ENCODE measurements at regions not wholly inside any gene's neighbourhood (a gene's known extent, or its start where the extent isn't known, plus 50 kb on each side); places are given as distances from the start of the nearest gene placed in this dataset.

DNA sequence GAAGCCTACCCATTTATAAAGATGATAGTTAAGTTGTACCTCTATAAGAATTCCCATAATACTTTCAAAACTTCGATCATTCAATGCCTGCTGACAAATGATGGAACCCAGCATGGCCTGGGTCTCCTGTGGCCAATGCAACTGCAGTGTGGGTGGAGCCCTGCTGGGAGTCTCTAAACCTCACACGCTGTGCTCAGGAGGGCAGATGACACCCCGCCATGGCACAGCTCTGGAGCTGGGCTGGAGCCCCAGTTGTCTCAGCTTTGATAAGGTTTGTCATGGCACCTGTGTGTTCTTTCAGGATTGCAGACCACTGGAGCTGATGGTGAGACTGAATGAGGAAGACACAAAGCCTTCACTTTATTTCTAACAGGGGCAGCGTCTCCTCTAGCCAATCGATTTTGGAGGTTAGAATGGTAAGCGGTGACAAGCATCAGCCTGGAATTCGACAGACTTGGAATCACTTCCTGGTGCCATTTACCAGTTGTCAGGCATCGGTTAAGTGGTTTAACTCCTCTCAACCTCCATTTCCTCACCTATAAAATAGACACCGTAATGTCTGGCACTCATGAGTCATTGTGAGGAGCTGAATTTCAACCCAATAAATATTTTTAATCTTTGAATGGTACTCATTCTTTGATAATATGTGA lies 383.6 kb upstream of the SALL3 start:
- no peak overlapping the region for H3K4me3 ChIP-seq (ENCODE audit: low read length)
- no peak for DNase-seq (ENCODE audit: low read depth)
- TF ChIP-seq CTCF (conservative IDR thresholded peaks at IDR 0.05; ENCODE audit: low read length), result no peak

DNA sequence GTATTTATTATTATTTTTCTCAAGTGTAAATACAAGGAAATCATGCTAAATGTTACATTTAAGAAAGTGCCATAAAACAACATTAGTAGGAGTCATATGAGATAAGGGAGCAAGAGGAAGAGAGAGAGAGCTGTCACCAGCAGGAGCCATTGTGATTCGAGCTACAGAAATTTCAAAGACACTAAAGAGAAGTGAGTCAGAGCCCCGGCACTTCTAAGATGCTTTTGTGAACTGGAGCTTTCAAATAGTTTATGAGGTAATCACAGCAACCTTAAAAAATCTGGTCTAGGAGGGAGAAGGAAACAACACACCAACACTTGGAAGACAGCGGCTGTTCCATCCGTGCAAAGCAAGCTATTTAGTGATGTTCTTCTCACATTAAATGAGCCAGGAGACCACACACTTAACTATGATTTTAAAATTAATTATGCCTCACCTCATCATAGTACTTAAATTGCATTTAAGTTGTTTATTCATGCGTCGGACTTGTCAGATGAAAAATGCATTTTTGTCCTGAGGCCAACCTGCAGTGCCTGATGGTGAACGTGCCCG lies 382.7 kb upstream of the SALL3 start:
- no peak overlapping the region for H3K4me3 ChIP-seq (ENCODE audit: low read length)
- no peak for DNase-seq (ENCODE audit: low read depth)
- TF ChIP-seq CTCF (conservative IDR thresholded peaks at IDR 0.05; ENCODE audit: low read length), result no peak

DNA sequence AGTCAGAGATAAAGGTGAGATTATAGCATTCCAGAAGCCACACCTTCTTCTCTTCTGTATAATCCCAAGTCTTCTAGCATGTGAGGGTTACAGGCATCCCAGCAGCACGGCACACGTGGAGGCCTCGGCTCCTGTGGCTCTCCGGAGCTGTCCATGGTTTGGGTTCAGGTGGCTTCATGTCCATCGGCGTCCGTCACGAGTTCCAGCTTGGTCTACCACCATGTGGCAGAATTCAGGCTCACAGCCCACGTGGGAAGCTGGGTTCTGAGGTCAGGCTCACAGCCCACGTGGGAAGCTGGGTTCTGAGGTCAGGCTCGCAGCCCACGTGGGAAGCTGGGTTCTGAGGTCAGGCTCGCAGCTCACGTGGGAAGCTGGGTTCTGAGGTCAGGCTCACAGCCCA lies 378.3 kb upstream of the SALL3 start:
- DNase-seq (ENCODE audit: low read depth), result no peak
- no peak for TF ChIP-seq CTCF (conservative IDR thresholded peaks at IDR 0.05; ENCODE audit: low read length)
- no peak overlapping the region for H3K4me3 ChIP-seq (ENCODE audit: low read length)

GRCh38 chr18:78601923-78602322 lies 377.7 kb upstream of the SALL3 start:
- H3K4me3 ChIP-seq (ENCODE audit: low read length), result no peak overlapping the region
- no peak for DNase-seq (ENCODE audit: low read depth)
- TF ChIP-seq CTCF (conservative IDR thresholded peaks at IDR 0.05; ENCODE audit: low read length), result no peak

DNA sequence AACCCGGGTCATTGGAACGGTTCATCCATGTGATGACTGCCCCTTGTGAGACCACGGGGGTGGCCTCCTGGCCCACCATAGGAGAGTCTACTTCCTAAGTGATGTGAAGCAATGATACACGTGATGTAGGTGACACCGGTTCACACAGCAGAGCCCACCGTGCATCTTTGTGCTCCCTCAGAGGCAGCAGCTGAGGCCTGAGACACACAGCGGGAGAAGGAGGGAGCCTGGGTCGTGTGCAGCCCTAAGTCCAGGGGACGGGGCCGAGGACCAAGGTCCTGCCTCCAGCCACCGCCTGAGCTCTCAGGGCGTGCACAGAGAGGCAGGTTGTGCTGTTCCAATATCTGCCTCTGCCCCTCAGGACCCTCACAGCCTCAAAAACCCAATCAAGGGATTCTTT lies 377.2 kb upstream of the SALL3 start:
- DNase-seq (ENCODE audit: low read depth), result no peak
- no peak for TF ChIP-seq CTCF (conservative IDR thresholded peaks at IDR 0.05; ENCODE audit: low read length)
- no peak overlapping the region for H3K4me3 ChIP-seq (ENCODE audit: low read length)

GRCh38 chr18:78603102-78603983 lies 376.3 kb upstream of the SALL3 start:
- no peak overlapping the region for H3K4me3 ChIP-seq (ENCODE audit: low read length)
- no peak for TF ChIP-seq CTCF (conservative IDR thresholded peaks at IDR 0.05; ENCODE audit: low read length)
- no peak for DNase-seq (ENCODE audit: low read depth)

Data from AG10803 (cell line).